ENCODE measurements at regions not wholly inside any gene's neighbourhood (a gene's known extent, or its start where the extent isn't known, plus 50 kb on each side); places are given as distances from the start of the nearest gene placed in this dataset.

DNA sequence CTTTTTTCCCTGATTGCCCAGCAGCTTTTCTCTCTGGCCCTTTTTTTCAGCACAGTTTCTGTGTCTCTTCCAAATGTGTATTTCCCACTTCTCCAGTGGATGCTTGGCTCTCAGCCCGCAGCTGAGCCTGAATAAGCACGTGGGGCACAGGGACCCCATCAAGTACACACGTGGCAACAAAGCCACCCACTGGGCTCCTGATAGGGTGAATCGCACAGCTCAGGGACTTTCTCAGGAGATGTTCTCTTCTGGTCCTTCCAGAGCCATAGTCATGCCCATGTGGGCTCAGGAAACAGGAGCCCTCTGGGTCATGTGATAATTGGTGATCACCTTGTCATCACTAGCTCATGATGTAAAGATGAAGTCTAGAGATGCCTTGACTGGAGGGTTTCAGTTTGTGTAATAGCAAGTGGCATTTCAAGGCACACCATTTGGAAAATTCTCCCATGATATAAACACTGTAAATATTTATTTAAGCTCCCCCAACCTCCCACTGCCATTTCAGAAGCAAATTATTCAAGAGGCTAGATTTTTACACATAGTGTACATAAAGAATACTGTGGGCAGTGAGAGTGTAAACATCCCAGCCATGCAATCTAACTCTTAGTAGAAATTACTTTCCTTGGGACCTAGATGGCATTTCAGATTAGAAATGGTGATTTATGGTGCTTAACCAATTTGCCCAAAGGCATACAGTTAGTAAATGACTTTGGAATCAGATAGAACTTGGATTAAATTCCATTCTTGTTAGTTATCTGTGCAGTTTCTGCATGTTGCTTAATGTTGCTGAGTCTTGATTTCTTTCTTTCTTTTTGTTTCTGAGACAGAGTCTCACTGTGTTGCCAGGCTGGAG, 597.5 kb downstream of the SLC4A3 start (continued):
- TF ChIP-seq, protein P1, sequence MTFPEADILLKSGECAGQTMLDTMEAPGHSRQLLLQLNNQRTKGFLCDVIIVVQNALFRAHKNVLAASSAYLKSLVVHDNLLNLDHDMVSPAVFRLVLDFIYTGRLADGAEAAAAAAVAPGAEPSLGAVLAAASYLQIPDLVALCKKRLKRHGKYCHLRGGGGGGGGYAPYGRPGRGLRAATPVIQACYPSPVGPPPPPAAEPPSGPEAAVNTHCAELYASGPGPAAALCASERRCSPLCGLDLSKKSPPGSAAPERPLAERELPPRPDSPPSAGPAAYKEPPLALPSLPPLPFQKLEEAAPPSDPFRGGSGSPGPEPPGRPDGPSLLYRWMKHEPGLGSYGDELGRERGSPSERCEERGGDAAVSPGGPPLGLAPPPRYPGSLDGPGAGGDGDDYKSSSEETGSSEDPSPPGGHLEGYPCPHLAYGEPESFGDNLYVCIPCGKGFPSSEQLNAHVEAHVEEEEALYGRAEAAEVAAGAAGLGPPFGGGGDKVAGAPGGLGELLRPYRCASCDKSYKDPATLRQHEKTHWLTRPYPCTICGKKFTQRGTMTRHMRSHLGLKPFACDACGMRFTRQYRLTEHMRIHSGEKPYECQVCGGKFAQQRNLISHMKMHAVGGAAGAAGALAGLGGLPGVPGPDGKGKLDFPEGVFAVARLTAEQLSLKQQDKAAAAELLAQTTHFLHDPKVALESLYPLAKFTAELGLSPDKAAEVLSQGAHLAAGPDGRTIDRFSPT (tag by site-specific recombination; IDR thresholded peaks at IDR 0.05), result no peak
- TF ChIP-seq ZNF18 (tag by site-specific recombination; IDR thresholded peaks at IDR 0.05) (no peak), RBAK (tag by site-specific recombination; IDR thresholded peaks at IDR 0.05) (no peak), ZBTB7A (tag by site-specific recombination; IDR thresholded peaks at IDR 0.05; ENCODE audit: low read depth) (no peak), ZEB2 (tag by site-specific recombination; IDR thresholded peaks at IDR 0.05) (peak; percentile 55), YY1 (tag by site-specific recombination; IDR thresholded peaks at IDR 0.05) (no peak), ZNF175 (tag by site-specific recombination; IDR thresholded peaks at IDR 0.05) (no peak), ZFP41 (tag by site-specific recombination; IDR thresholded peaks at IDR 0.05; ENCODE audit: borderline replicate concordance) (no peak), ZNF629 (tag by site-specific recombination; IDR thresholded peaks at IDR 0.05) (no peak), ZNF747 (tag by site-specific recombination; IDR thresholded peaks at IDR 0.05) (no peak), ZNF24 (tag by site-specific recombination; IDR thresholded peaks at IDR 0.05) (no peak), ZNF280D (tag by site-specific recombination; IDR thresholded peaks at IDR 0.05) (no peak), ATF2 (tag by site-specific recombination; IDR thresholded peaks at IDR 0.05; ENCODE audit: low read depth) (no peak), ZNF274 (IDR thresholded peaks at IDR 0.05; ENCODE audit: low read length) (no peak), ZNF274 (tag by site-specific recombination; IDR thresholded peaks at IDR 0.05; ENCODE audit: borderline replicate concordance) (no peak), OVOL3 (tag by site-specific recombination; IDR thresholded peaks at IDR 0.05) (no peak), SP7 (tag by site-specific recombination; IDR thresholded peaks at IDR 0.05) (peak; percentile 56), ZNF354C (tag by site-specific recombination; IDR thresholded peaks at IDR 0.05; ENCODE audit: borderline replicate concordance, low read depth) (no peak), ZNF23 (tag by site-specific recombination; IDR thresholded peaks at IDR 0.05; ENCODE audit: borderline replicate concordance) (no peak), HOXA7 (CRISPR knock-in tag; IDR thresholded peaks at IDR 0.05; ENCODE audit: borderline replicate concordance) (no peak), ZNF571 (tag by site-specific recombination; IDR thresholded peaks at IDR 0.05) (no peak), ZNF394 (tag by site-specific recombination; IDR thresholded peaks at IDR 0.05; ENCODE audit: borderline replicate concordance) (no peak), ZSCAN23 (tag by site-specific recombination; IDR thresholded peaks at IDR 0.05) (no peak), ZNF555 (tag by site-specific recombination; conservative IDR thresholded peaks at IDR 0.05) (no peak), ZNF350 (tag by site-specific recombination; IDR thresholded peaks at IDR 0.05) (no peak), ZNF548 (tag by site-specific recombination; IDR thresholded peaks at IDR 0.05) (no peak), KLF9 (tag by site-specific recombination; IDR thresholded peaks at IDR 0.05; ENCODE audit: low read depth) (no peak), ZNF768 (tag by site-specific recombination; IDR thresholded peaks at IDR 0.05) (no peak), ZNF549 (tag by site-specific recombination; IDR thresholded peaks at IDR 0.05) (no peak), ZNF621 (tag by site-specific recombination; IDR thresholded peaks at IDR 0.05) (no peak)
- TF ChIP-seq, protein P2, sequence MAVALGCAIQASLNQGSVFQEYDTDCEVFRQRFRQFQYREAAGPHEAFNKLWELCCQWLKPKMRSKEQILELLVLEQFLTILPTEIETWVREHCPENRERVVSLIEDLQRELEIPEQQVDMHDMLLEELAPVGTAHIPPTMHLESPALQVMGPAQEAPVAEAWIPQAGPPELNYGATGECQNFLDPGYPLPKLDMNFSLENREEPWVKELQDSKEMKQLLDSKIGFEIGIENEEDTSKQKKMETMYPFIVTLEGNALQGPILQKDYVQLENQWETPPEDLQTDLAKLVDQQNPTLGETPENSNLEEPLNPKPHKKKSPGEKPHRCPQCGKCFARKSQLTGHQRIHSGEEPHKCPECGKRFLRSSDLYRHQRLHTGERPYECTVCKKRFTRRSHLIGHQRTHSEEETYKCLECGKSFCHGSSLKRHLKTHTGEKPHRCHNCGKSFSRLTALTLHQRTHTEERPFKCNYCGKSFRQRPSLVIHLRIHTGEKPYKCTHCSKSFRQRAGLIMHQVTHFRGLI (tag by site-specific recombination; IDR thresholded peaks at IDR 0.05), result no peak
